B cell (primary cell): ENCODE measurements at regions not wholly inside any gene's neighbourhood (a gene's known extent, or its start where the extent isn't known, plus 50 kb on each side); places are given as distances from the start of the nearest gene placed in this dataset.

Source experiments
- ATAC-seq: fragments of 200-7000 bp; cut with Tn5 transposase; one replicate; pipeline ENCODE4 v1.10.0; 2021; ENCODE audit warnings: low read depth, mild to moderate bottlenecking, moderate number of reproducible peaks, moderate library complexity
- CTCF ChIA-PET: fragments of 350-600 bp; sonication (Branson Sonifier 250); formaldehyde crosslinking; loops from one replicate; lab custom pipeline; 2021; ENCODE audit warnings: antibody characterized with exemption, inconsistent platforms; lab: Charles Lee
- POLR2A ChIA-PET: fragments of 350-600 bp; sonication (Branson Sonifier 250); formaldehyde crosslinking; loops from one replicate; lab custom pipeline; 2021; ENCODE audit warnings: antibody characterized with exemption; lab: Charles Lee
- DNase-seq: peaks from one replicate; pipeline ENCODE4 v3.0.0; 2013
- H2AFZ ChIP-seq: 2 replicates; pipeline ENCODE4 v1.6.1; 2012; ENCODE audit warnings: mild to moderate bottlenecking, low read depth, low read length; ENCODE audit not compliant: insufficient read depth, poor library complexity, severe bottlenecking
- H3K27ac ChIP-seq, 2 donors: 1 replicate in 1 of 2; 2 replicates in 1 of 2; pipeline ENCODE4 v1.5.1; 2012 to 2013; ENCODE audit warnings: low read length in 2 of 2, mild to moderate bottlenecking in 2 of 2, moderate library complexity in 1 of 2
- H3K27me3 ChIP-seq, 4 experiments: fragments of 200-600 bp in 1 of 4; sonication (generic) in 1 of 4; replicated peaks in 1 of 4; 1 replicate in 2 of 4; 2 replicates in 2 of 4; pipeline versions ENCODE4 v1.6.1 to v1.7.0; 2013 to 2016; ENCODE audit warnings: low read length in 3 of 4, mild to moderate bottlenecking in 2 of 4, mixed read lengths in 1 of 4, moderate library complexity in 1 of 4; ENCODE audit not compliant: insufficient read depth in 4 of 4, control insufficient read depth in 3 of 4; ENCODE audit errors: control extremely low read depth in 1 of 4
- H3K36me3 ChIP-seq, 2 experiments: replicated peaks in 1 of 2; 1 replicate in 1 of 2; 2 replicates in 1 of 2; pipeline versions ENCODE4 v1.6.1 to v1.7.1; 2013; ENCODE audit warnings: low read length in 1 of 2; ENCODE audit not compliant: insufficient read depth in 2 of 2, control insufficient read depth in 1 of 2; ENCODE audit errors: control extremely low read depth in 1 of 2, extremely low read depth in 1 of 2
- H3K4me1 ChIP-seq, 2 donors: fragments of 200-600 bp in 1 of 2; sonication (generic) in 1 of 2; 1 replicate in 1 of 2; 2 replicates in 1 of 2; pipeline versions ENCODE4 v1.5.1 to v1.6.1; 2013 to 2017; ENCODE audit warnings: low read length in 2 of 2; ENCODE audit not compliant: control insufficient read depth in 2 of 2, insufficient read depth in 2 of 2
- H3K4me2 ChIP-seq: replicated peaks from 2 replicates; pipeline ENCODE3; 2012; ENCODE audit warnings: mild to moderate bottlenecking, low read depth, low read length; ENCODE audit not compliant: poor library complexity, severe bottlenecking
- H3K4me3 ChIP-seq, 5 experiments: fragments of 200-600 bp in 1 of 5; sonication (generic) in 1 of 5; 1 replicate in 3 of 5; 2 replicates in 2 of 5; pipeline versions ENCODE4 v1.5.1 to v1.7.0; 2011 to 2016; ENCODE audit warnings: low read length in 4 of 5, mild to moderate bottlenecking in 4 of 5, low read depth in 2 of 5, control low read depth in 1 of 5, moderate library complexity in 1 of 5; ENCODE audit not compliant: insufficient read depth in 1 of 5; ENCODE audit errors: control extremely low read depth in 1 of 5, extremely low read depth in 1 of 5
- H3K79me2 ChIP-seq: fragments of 200-600 bp; sonication (generic); one replicate; pipeline ENCODE4 v1.6.0; 2016; ENCODE audit warnings: low read length; ENCODE audit not compliant: control insufficient read depth, insufficient read depth
- H3K9ac ChIP-seq: fragments of 200-600 bp; sonication (generic); 2 replicates; pipeline ENCODE4 v1.6.1; 2017; ENCODE audit warnings: mild to moderate bottlenecking, low read length, moderate library complexity
- H3K9me3 ChIP-seq, 3 donors: one replicate each; pipeline versions ENCODE4 v1.6.1 to v1.7.1; 2013; ENCODE audit warnings: low read length in 2 of 3; ENCODE audit not compliant: control insufficient read depth in 2 of 3, insufficient read depth in 1 of 3; ENCODE audit errors: control extremely low read depth in 1 of 3
- H4K20me1 ChIP-seq: 2 replicates; pipeline ENCODE4 v1.6.0; 2012; ENCODE audit warnings: mild to moderate bottlenecking, low read length; ENCODE audit not compliant: insufficient read depth, control insufficient read depth, poor library complexity, severe bottlenecking
- H3K27ac Mint-ChIP-seq: one replicate; pipeline ENCODE4 v1.8.0; 2021; ENCODE audit warnings: mixed read lengths
- H3K27me3 Mint-ChIP-seq: one replicate; pipeline ENCODE4 v1.8.0; 2021; ENCODE audit warnings: mixed read lengths
- H3K4me1 Mint-ChIP-seq: one replicate; pipeline ENCODE4 v1.8.0; 2021; ENCODE audit warnings: mixed read lengths
- H3K4me3 Mint-ChIP-seq: one replicate; pipeline ENCODE4 v1.8.0; 2021; ENCODE audit warnings: mixed read lengths
- H3K9me3 Mint-ChIP-seq: one replicate; pipeline ENCODE4 v1.8.0; 2022; ENCODE audit warnings: mixed read lengths; ENCODE audit not compliant: insufficient read depth
- EZH2 ChIP-seq: IDR thresholded peaks from 2 replicates; pipeline ENCODE4 v1.6.1; 2012; ENCODE audit warnings: borderline replicate concordance, low read depth, mild to moderate bottlenecking, moderate library complexity, low read length; ENCODE audit not compliant: insufficient read depth, poor library complexity, severe bottlenecking
- WGBS: methylation state at CpG from one replicate; pipeline ENCODE4 v1.1.5; 2013; ENCODE audit warnings: missing lambda C conversion rate; ENCODE audit not compliant: insufficient coverage; 5-methylcytosine and 5-hydroxymethylcytosine counted together
- intact Hi-C: fragments of 100-400 bp; cut with micrococcal nuclease; formaldehyde crosslinking; loops from one replicate; pipeline ENCODE4 v1.10.0; 2022
- TF ChIP-seq, protein P1 (sequence below): fragments of 200-600 bp; IDR thresholded peaks from one replicate; pipeline ENCODE4 v1.8.0; 2022; ENCODE audit warnings: antibody characterized with exemption, mild to moderate bottlenecking

DNA sequence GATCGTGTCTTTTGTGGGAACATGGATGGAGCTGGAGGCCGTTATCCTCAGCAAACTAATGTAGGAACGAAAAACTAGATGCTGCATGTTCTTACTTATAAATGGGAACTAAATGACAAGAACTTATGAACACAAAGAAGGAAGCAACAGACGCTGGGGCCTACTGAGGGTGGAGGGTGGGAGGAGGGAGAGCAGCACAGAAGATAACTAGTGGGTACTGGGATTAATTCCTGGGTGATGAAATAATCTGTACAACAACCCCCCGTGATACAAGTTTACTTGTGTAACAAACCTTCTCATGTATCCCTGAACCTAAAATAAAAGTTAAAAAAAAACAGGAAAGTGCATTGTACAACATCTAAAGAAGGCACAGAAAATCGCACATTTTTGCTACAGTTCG is 59.0 kb upstream of the TMEM170B start:
- no peaks in the 10 kb centered on the region for H4K20me1 ChIP-seq
- POLR2A ChIA-PET, result no interaction called here
- H3K27ac ChIP-seq, result no peak overlapping the region
- no peaks in the 10 kb centered on the region for H3K4me1 ChIP-seq
- TF ChIP-seq EZH2, result no peak
- TF ChIP-seq, protein P1, sequence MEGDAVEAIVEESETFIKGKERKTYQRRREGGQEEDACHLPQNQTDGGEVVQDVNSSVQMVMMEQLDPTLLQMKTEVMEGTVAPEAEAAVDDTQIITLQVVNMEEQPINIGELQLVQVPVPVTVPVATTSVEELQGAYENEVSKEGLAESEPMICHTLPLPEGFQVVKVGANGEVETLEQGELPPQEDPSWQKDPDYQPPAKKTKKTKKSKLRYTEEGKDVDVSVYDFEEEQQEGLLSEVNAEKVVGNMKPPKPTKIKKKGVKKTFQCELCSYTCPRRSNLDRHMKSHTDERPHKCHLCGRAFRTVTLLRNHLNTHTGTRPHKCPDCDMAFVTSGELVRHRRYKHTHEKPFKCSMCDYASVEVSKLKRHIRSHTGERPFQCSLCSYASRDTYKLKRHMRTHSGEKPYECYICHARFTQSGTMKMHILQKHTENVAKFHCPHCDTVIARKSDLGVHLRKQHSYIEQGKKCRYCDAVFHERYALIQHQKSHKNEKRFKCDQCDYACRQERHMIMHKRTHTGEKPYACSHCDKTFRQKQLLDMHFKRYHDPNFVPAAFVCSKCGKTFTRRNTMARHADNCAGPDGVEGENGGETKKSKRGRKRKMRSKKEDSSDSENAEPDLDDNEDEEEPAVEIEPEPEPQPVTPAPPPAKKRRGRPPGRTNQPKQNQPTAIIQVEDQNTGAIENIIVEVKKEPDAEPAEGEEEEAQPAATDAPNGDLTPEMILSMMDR, result no peak
- DNase-seq (no peak), ATAC-seq (no peak)
- CTCF ChIA-PET, result interaction anchor here (1.5 to 2.7 kb wide), 2 partner anchors 9 to 18 kb away, joined by 3 to 11 read pairs; no protein-coding TSS in a partner anchor
- H2AFZ ChIP-seq, result no peak overlapping the region
- no peaks in the 10 kb centered on the region for H3K36me3 ChIP-seq
- H3K9me3 ChIP-seq, result no peaks in the 10 kb centered on the region
- WGBS, result no CpG with 5 or more reads among the region's 7 CpGs
- Mint-ChIP-seq H3K27me3 (no peaks in the 10 kb centered on the region), H3K27ac (no peak overlapping the region), H3K9me3 (no peaks in the 10 kb centered on the region), H3K4me3 (no peak overlapping the region), H3K4me1 (peaks cover 6% of the 10 kb centered on the region)
- intact Hi-C loops, result no loop called here
- no peaks in the 10 kb centered on the region for H3K27me3 ChIP-seq
- no peak overlapping the region for H3K9ac ChIP-seq
- H3K4me3 ChIP-seq, result no peak overlapping the region
- H3K4me2 ChIP-seq, result no peak overlapping the region
- H3K79me2 ChIP-seq, result no peaks in the 10 kb centered on the region

- H3K4me1 Mint-ChIP-seq, result peaks cover 6% of the 10 kb centered on the region
- H3K27ac ChIP-seq, result no peak overlapping the region
- no peaks in the 10 kb centered on the region for H3K27me3 Mint-ChIP-seq
- no peaks in the 10 kb centered on the region for H3K36me3 ChIP-seq
- ATAC-seq (no peak), DNase-seq (no peak)
- H3K79me2 ChIP-seq, result no peaks in the 10 kb centered on the region
- CTCF ChIA-PET, result no interaction called here
- intact Hi-C loops, result no loop called here
- POLR2A ChIA-PET, result no interaction called here
- no peak overlapping the region for H3K4me2 ChIP-seq
- no peak overlapping the region for H3K9ac ChIP-seq
- H3K9me3 Mint-ChIP-seq, result no peaks in the 10 kb centered on the region
- no peak overlapping the region for H3K4me3 ChIP-seq
- H3K9me3 ChIP-seq, result no peaks in the 10 kb centered on the region
- no peaks in the 10 kb centered on the region for H3K4me1 ChIP-seq
- H3K27me3 ChIP-seq, result no peaks in the 10 kb centered on the region
- H3K27ac Mint-ChIP-seq, result no peak overlapping the region
- H2AFZ ChIP-seq, result no peak overlapping the region
- TF ChIP-seq, protein P1, result no peak
- no peak for TF ChIP-seq EZH2
- no peaks in the 10 kb centered on the region for H4K20me1 ChIP-seq
- no peak overlapping the region for H3K4me3 Mint-ChIP-seq
Observed at GRCh38 chr6:11475016-11475415, 62.5 kb upstream of the TMEM170B start.
